HG02610 (cell line): ENCODE measurements at regions not wholly inside any gene's neighbourhood (a gene's known extent, or its start where the extent isn't known, plus 50 kb on each side); places are given as distances from the start of the nearest gene placed in this dataset.
"Not testable (repeated sequence)": the region's sequence is repeated elsewhere in the genome, so short reads cannot be mapped to it uniquely, and the experiment has no call there.

Experiments
- ATAC-seq: cut with Tn5 transposase; IDR thresholded peaks from one replicate; pipeline ENCODE4 v1.9.1; 2021; ENCODE audit warnings: mild to moderate bottlenecking, moderate library complexity; ENCODE audit not compliant: unreplicated experiment

- no peak for ATAC-seq
Observed at GRCh38 chr5:104139840-104140239, 577.3 kb upstream of the NUDT12 start.

DNA sequence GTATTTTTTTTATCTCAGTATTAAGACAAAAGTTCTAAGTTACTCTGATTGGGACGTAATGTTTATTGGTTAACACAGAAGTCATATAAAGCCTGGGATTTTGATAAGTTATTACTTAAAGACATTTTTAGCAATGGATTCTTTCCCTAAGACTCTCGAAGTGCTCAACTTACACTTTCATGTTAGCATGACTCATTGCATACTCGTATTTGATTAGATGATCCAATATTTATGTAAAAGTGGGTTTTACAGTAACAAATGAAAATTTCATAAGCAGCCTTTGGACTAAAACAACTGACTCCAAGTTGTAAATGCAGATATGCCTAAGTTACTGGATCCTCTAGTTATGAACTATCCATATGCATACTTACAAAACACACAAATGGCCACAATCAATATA is 567.7 kb upstream of the NUDT12 start:
- ATAC-seq = no peak

DNA sequence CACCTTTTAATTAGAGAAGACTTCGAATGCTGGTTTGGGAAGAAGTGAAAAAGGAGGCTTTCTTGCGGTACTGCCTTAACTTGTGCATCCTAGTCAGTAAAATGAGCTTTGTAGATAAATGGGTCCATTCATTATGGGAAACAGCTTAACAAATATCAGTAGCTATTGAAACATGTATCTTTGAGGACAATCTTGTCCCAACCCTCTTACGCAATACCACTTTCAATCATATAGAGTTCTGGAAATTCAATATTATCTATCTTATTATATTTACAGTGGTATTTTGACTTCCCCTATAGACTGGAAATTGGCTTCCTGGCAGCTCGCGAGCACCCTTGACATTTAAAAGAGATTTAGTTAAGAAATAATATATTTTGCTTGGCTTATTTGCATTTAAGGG is 565.8 kb upstream of the NUDT12 start:
- ATAC-seq = no peak

DNA sequence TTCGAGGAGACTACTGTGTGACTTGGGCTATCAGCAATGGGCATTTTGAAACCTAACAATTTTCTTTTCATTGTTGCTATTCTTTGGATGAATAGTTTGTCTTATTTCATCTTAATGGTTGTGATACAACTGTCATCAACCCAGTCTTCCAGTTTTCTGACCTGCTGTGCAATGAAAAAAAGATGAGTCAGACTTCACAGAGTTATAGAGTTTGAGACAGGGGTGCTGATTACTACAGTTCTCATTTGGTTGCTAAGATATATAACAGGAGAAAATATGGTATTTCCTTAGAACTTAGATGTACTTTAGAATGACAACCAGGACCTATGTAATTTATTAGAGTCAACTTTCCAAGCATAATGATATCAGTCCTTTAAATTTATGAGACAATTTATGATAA is 564.4 kb upstream of the NUDT12 start:
- no peak for ATAC-seq

DNA sequence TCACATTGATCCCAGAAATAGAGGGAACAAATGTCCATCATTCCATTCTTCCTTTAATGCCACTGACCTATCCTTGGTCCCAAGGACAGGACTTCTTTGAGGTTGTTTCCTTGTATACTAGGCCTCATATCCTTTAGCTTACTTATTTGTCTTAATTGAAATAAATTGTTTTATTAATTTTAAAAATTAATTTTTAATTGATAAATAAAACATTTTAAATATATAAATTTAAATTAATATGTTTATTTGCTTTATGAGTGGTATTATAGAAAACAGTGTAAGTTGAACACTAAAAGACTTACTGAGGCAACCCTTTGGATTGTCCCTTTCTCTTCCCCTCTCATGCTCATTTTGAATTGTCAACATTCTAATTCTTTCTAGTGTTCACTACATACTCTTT is 556.9 kb upstream of the NUDT12 start:
- no peak for ATAC-seq

DNA sequence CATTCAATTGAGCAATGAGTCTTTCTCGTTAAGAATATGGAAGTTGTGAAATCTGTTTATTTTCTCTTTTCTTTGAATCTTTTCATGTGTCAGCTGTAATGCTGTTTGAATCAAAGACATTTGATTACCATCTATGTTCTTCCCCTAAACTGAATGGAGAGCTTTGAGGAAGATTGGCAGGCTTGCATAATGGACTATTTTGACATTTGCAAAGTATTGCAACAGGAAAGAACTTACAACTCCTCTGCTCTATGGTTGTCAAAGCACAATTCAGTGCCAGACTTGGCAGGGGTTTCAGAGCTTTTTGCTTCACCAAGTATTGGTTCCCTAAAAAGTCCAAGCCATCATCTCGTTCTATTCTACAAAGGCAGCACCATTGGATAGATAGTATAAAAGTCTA is 549.0 kb upstream of the NUDT12 start:
- ATAC-seq = no peak

GRCh38 chr5:104096451-104096850 is 533.9 kb upstream of the NUDT12 start:
- ATAC-seq = no peak

GRCh38 chr5:104095527-104095926 is 532.9 kb upstream of the NUDT12 start:
- no peak for ATAC-seq

GRCh38 chr5:104088876-104089778 is 526.5 kb upstream of the NUDT12 start:
- peak; percentile 40 for ATAC-seq

DNA sequence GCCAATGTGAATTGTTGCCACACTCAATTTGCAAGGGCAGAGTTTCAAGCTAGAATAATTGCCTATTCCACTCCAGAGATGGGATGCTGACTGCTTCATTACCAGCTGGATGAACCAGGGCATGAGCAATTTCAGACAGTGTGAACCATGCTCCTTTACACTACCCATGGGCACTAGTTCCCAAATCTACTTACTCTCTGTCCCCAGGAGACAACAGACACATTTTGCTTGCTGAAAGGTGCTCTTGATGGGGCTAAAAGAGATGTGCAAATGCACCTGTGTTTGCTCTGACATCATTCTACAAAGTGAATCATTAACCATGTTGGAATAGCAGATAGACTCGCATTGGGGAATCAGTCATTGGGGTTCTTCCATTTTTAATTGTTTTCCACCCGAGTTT is 522.3 kb upstream of the NUDT12 start:
- ATAC-seq = no peak

DNA sequence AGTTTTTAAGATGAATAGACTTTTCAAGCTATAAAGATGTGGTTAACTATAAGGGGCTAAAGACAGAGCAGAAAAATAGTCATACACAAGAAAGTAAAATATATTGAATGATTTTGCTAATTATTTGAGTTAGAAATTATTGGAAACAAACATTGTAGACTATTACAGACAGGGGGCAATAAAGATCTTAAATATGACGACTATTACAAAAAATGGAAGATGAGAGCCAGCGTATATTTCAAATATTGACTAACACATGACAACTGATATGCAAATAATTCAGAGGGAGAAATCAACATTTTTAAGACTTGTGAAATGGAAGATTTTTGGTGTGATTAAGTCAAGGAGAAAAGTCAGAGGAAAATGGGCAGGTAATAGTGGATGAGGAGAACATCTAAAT is 520.2 kb upstream of the NUDT12 start:
- no peak for ATAC-seq

DNA sequence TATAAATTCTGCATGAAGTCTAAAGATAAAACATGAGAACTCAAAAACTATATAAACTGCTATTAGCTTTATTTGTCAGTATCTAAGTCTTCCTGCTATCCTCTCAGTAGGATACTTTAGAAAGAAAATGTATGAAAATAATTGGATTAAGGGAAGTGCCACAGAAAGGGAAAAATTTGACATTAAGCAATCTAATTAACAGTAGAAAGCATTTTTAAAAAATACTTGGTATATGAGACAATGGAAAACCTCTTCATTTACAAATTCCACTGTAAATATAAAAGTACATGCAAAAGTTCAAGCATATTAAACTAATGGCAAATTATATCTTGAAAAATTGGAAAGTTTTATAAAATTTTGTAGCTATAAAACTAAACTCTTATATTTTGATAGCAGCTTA is 518.6 kb upstream of the NUDT12 start:
- no peak for ATAC-seq

DNA sequence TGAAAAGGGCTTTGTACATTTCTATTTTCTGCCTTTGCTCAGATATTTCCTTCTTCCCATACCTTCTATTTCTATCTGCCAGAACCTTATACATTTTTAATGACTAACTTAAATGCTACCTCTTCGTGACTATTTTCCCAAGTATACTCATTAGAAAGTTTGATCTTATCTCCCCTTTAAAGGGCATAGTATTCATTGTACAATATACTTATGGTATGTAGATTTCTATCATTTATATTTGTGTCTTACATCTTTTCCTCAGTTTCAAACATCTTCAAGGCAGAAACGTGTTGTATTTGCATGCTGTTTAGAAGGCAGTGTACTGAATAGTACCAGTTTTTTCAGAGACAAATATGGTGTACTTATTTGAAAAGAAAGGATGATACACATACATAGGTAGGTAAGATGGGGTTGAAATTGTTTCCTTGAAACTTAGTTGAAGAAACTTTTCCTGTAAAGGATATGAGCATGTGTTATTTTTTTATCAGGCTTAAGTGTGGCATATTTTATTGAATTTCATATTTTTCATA is 518.1 kb upstream of the NUDT12 start:
- no peak for ATAC-seq

GRCh38 chr5:104079861-104080645 is 517.5 kb upstream of the NUDT12 start:
- not testable (repeated sequence) for ATAC-seq

GRCh38 chr5:104071887-104072286 is 509.3 kb upstream of the NUDT12 start:
- ATAC-seq = no peak

DNA sequence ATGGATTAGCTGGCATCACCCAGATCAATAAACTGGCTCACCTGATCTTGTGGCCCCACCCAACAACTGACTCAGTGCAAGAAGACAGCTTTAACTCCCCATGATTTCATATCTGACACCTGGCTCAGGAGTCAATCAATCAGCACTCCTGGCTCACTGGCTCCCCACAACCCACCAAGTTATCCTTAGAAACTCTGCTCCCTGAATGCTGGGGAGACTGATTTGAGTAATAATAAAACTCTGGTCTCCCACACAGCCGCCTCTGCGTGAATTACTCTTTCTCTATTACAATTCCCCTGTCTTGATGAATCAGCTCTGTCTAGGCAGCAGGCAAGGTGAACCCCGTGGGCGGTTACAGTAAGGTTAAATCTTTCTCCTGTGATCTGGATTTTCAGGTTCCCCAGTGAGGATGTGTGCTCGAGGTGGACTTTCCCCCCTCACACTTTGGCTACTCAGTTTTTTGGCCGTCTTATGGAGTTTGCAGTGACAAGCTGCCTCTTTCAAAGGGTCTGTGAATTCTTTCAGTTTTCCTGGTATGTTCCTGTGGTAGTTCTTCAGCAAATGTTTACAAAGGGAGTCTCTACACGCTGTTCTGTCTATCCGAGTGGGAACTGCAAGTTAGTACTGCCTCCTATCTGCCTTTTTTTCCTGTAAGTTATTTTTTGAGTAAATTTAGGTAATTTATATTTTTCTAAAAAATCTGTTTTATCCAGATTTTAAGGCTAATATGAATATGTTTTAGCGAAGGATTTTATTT is 500.2 kb upstream of the NUDT12 start:
- ATAC-seq = no peak

GRCh38 chr5:104061707-104062106 is 499.1 kb upstream of the NUDT12 start:
- ATAC-seq = no peak

- ATAC-seq = no peak
Observed at GRCh38 chr5:104053353-104053649, 490.7 kb upstream of the NUDT12 start.

GRCh38 chr5:104052558-104053352 is 490.2 kb upstream of the NUDT12 start:
- no peak for ATAC-seq

- ATAC-seq = no peak
Observed at GRCh38 chr5:104050436-104050835, 487.8 kb upstream of the NUDT12 start.

DNA sequence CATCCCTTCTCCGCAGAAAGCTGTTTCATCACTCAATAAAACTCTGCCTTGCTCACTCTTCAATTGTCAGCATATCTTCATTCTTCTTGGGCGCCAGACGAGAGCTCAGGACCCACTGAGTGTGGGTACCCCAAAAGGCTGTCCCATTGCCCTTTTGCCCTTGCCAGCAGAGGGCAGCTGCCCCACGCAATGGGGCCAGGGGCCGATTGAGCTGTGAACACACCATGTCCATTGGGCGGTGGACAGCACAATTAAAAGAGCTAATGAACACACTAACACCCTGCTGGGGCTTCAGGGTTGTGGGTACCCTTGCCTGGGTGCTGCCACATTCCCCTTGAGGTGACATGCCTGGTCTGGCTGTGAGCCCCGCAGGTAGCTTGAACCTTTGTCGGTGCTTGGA is 487.2 kb upstream of the NUDT12 start:
- no peak for ATAC-seq
